IMR-90 (cell line): ENCODE measurements at regions not wholly inside any gene's neighbourhood (a gene's known extent, or its start where the extent isn't known, plus 50 kb on each side); places are given as distances from the start of the nearest gene placed in this dataset.

ENCODE experiments used
- ATAC-seq: fragments of 200-7000 bp; cut with Tn5 transposase; 2 replicates; pipeline ENCODE4 v1.9.1; 2020; ENCODE audit warnings: low read depth, mild to moderate bottlenecking, moderate library complexity
- BruUV-seq: library from RNA; stranded (reverse); fragments of 400-500 nt; replicated peaks from 2 replicates; lab custom pipeline; 2021; lab: Mats Ljungman, UMichigan
- CTCF ChIA-PET: fragments of 300-600 bp; formaldehyde crosslinking; extraction: SDS; loops from one replicate; lab custom pipeline; 2021; ENCODE audit warnings: antibody characterized with exemption; lab: Yijun Ruan, JAX
- POLR2A ChIA-PET: fragments of 300-600 bp; sonication (Branson Sonifier 250); formaldehyde crosslinking; loops from one replicate; lab custom pipeline; 2022; ENCODE audit warnings: antibody characterized with exemption; ENCODE audit not compliant: unreplicated experiment; lab: Charles Lee
- DNase-seq: peaks from one replicate; pipeline ENCODE4 v3.0.0; 2013
- H2AFZ ChIP-seq: replicated peaks from 2 replicates; pipeline ENCODE3; 2013; ENCODE audit warnings: low read length, mild to moderate bottlenecking; ENCODE audit not compliant: poor library complexity
- H2AK5ac ChIP-seq: 2 replicates; pipeline ENCODE4 v1.6.1; 2013; ENCODE audit warnings: low read depth, low read length, inconsistent platforms
- H2AK9ac ChIP-seq: replicated peaks from 2 replicates; pipeline ENCODE3; 2013; ENCODE audit warnings: mild to moderate bottlenecking, low read depth, low read length, moderate library complexity; ENCODE audit not compliant: poor library complexity
- H2BK120ac ChIP-seq: 2 replicates; pipeline ENCODE4 v1.6.1; 2013; ENCODE audit warnings: low read depth, low read length, inconsistent platforms
- H2BK15ac ChIP-seq: 3 replicates; pipeline ENCODE4 v1.6.1; 2013; ENCODE audit warnings: low read depth, low read length, inconsistent platforms
- H2BK20ac ChIP-seq: 2 replicates; pipeline ENCODE4 v1.6.1; 2013; ENCODE audit warnings: low read depth, mild to moderate bottlenecking, inconsistent platforms, low read length, moderate library complexity
- H2BK5ac ChIP-seq: 2 replicates; pipeline ENCODE4 v1.6.1; 2013; ENCODE audit warnings: mild to moderate bottlenecking, low read depth, low read length, inconsistent platforms; ENCODE audit not compliant: poor library complexity, severe bottlenecking
- H3K14ac ChIP-seq: replicated peaks from 2 replicates; pipeline ENCODE4 v1.6.1; 2013; ENCODE audit warnings: low read depth, low read length, inconsistent platforms
- H3K18ac ChIP-seq: 2 replicates; pipeline ENCODE4 v1.6.1; 2013; ENCODE audit warnings: low read depth, low read length, control low read depth
- H3K23ac ChIP-seq: 2 replicates; pipeline ENCODE4 v1.6.1; 2013; ENCODE audit warnings: low read depth, low read length, inconsistent platforms
- H3K27ac ChIP-seq: 2 replicates; pipeline ENCODE4 v1.5.1; 2013; ENCODE audit warnings: mild to moderate bottlenecking, control low read depth, low read length; ENCODE audit not compliant: insufficient read depth
- H3K27me3 ChIP-seq: 2 replicates; pipeline ENCODE4 v1.6.1; 2013; ENCODE audit warnings: low read length; ENCODE audit not compliant: control insufficient read depth, insufficient read depth
- H3K36me3 ChIP-seq: 2 replicates; pipeline ENCODE4 v1.6.1; 2013; ENCODE audit warnings: low read length, mixed read lengths; ENCODE audit not compliant: control insufficient read depth, insufficient read depth
- H3K4ac ChIP-seq: 2 replicates; pipeline ENCODE4 v1.6.1; 2013; ENCODE audit warnings: low read depth, low read length, inconsistent platforms
- H3K4me1 ChIP-seq: 2 replicates; pipeline ENCODE4 v1.6.1; 2013; ENCODE audit warnings: low read length, mixed read lengths; ENCODE audit not compliant: control insufficient read depth, insufficient read depth
- H3K4me2 ChIP-seq: 2 replicates; pipeline ENCODE4 v1.6.1; 2013; ENCODE audit warnings: low read depth, mild to moderate bottlenecking, control low read depth, low read length, moderate library complexity
- H3K4me3 ChIP-seq: 2 replicates; pipeline ENCODE4 v1.5.1; 2013; ENCODE audit warnings: low read depth, mild to moderate bottlenecking, control low read depth, low read length, moderate library complexity; ENCODE audit not compliant: insufficient read depth
- H3K56ac ChIP-seq: 2 replicates; pipeline ENCODE4 v1.6.1; 2013; ENCODE audit warnings: low read length, inconsistent platforms; ENCODE audit not compliant: insufficient read depth; ENCODE audit errors: extremely low read depth
- H3K79me1 ChIP-seq, 2 experiments: 2 replicates each; pipeline ENCODE4 v1.6.1; 2013; ENCODE audit warnings: low read length in 2 of 2, inconsistent platforms in 1 of 2, low read depth in 1 of 2
- H3K9ac ChIP-seq: 2 replicates; pipeline ENCODE4 v1.6.1; 2013; ENCODE audit warnings: low read depth, low read length, control low read depth
- H3K9me1 ChIP-seq: 2 replicates; pipeline ENCODE4 v1.6.1; 2013; ENCODE audit warnings: low read length, inconsistent platforms; ENCODE audit not compliant: insufficient read depth
- H3K9me3 ChIP-seq: 2 replicates; pipeline ENCODE4 v1.6.1; 2013; ENCODE audit warnings: low read length; ENCODE audit not compliant: control insufficient read depth, insufficient read depth
- H4K20me1 ChIP-seq: 2 replicates; pipeline ENCODE4 v1.6.1; 2013; ENCODE audit warnings: low read length, inconsistent platforms; ENCODE audit not compliant: insufficient read depth
- H4K5ac ChIP-seq: 2 replicates; pipeline ENCODE4 v1.6.1; 2013; ENCODE audit warnings: mild to moderate bottlenecking, low read depth, low read length, control low read depth
- H4K8ac ChIP-seq, 2 experiments: 2 replicates each; pipeline ENCODE4 v1.6.1; 2013; ENCODE audit warnings: low read depth in 2 of 2, low read length in 2 of 2, control low read depth in 1 of 2, inconsistent platforms in 1 of 2
- H4K91ac ChIP-seq: 2 replicates; pipeline ENCODE4 v1.6.1; 2013; ENCODE audit warnings: low read depth, low read length, inconsistent platforms; ENCODE audit not compliant: insufficient read depth
- BHLHE40 ChIP-seq: fragments of 150-350 bp; IDR thresholded peaks from 2 replicates; pipeline ENCODE4 v1.6.1; 2016; ENCODE audit warnings: mild to moderate bottlenecking, low read depth, low read length
- CEBPB ChIP-seq: IDR thresholded peaks from 2 replicates; pipeline ENCODE4 v1.6.1; 2012; ENCODE audit warnings: low read depth, low read length, improper control_type of control experiment
- CHD1 ChIP-seq: IDR thresholded peaks from 2 replicates; pipeline ENCODE4 v1.6.1; 2012; ENCODE audit warnings: low read depth, low read length, improper control_type of control experiment
- FOS ChIP-seq: fragments of 150-350 bp; IDR thresholded peaks from 2 replicates; pipeline ENCODE4 v1.6.1; 2016; ENCODE audit warnings: low read depth, low read length
- MAFK ChIP-seq: IDR thresholded peaks from 2 replicates; pipeline ENCODE4 v1.6.1; 2012; ENCODE audit warnings: low read depth, low read length, improper control_type of control experiment
- MAZ ChIP-seq: IDR thresholded peaks from 2 replicates; pipeline ENCODE4 v1.6.1; 2012; ENCODE audit warnings: low read depth, mild to moderate bottlenecking, low read length, improper control_type of control experiment, moderate library complexity, borderline replicate concordance
- MXI1 ChIP-seq: IDR thresholded peaks from 2 replicates; pipeline ENCODE4 v1.6.1; 2012; ENCODE audit warnings: low read depth, mild to moderate bottlenecking, low read length, moderate library complexity, borderline replicate concordance
- NFE2L2 ChIP-seq: fragments of 150-350 bp; IDR thresholded peaks from 2 replicates; pipeline ENCODE4 v1.6.1; 2016; ENCODE audit warnings: low read depth, mild to moderate bottlenecking, low read length
- POLR2A ChIP-seq: IDR thresholded peaks from 2 replicates; pipeline ENCODE4 v1.6.1; 2012; ENCODE audit warnings: mild to moderate bottlenecking, low read depth, low read length
- RAD21 ChIP-seq: IDR thresholded peaks from 2 replicates; pipeline ENCODE4 v1.6.1; 2012; ENCODE audit warnings: low read length, improper control_type of control experiment
- RCOR1 ChIP-seq: IDR thresholded peaks from 2 replicates; pipeline ENCODE4 v1.6.1; 2012; ENCODE audit warnings: mild to moderate bottlenecking, low read length, improper control_type of control experiment; ENCODE audit not compliant: insufficient replicate concordance
- RFX5 ChIP-seq: IDR thresholded peaks from 2 replicates; pipeline ENCODE4 v1.8.0; 2012; ENCODE audit warnings: low read depth, mild to moderate bottlenecking, low read length, moderate library complexity
- SMC3 ChIP-seq: fragments of 150-350 bp; IDR thresholded peaks from 2 replicates; pipeline ENCODE4 v1.6.1; 2016; ENCODE audit warnings: low read depth, mild to moderate bottlenecking, antibody characterized with exemption, low read length, moderate library complexity
- WGBS, 2 experiments: methylation state at CpG; one replicate each; pipeline versions ENCODE4 v1.1.5 to v1.1.7; 2013; ENCODE audit warnings: missing lambda C conversion rate in 2 of 2; ENCODE audit not compliant: insufficient read length in 1 of 2; ENCODE audit errors: extremely low coverage in 2 of 2; 5-methylcytosine and 5-hydroxymethylcytosine counted together
- dilution Hi-C: fragments of 300-500 bp; cut with HindIII; formaldehyde crosslinking; loops from one replicate; pipeline ENCODE4 v1.14.3; 2018; ENCODE audit warnings: low sequenced_read_pairs; ENCODE audit not compliant: unreplicated experiment
- in situ Hi-C: fragments of 300-500 bp; cut with MboI; formaldehyde crosslinking; loops from 3 replicates; pipeline ENCODE4 v1.14.3; 2019; ENCODE audit warnings: low sequenced_read_pairs, inconsistent platforms, mixed read lengths
- intact Hi-C: fragments of 100-400 bp; cut with micrococcal nuclease; formaldehyde crosslinking; loops from 2 replicates; pipeline ENCODE4 v1.10.0; 2022
- TF ChIP-seq, protein P1 (sequence below): conservative IDR thresholded peaks from 2 replicates; pipeline ENCODE4 v1.5.1; 2012; ENCODE audit warnings: mild to moderate bottlenecking, low read depth, low read length, improper control_type of control experiment
- TF ChIP-seq, protein P2 (sequence below): fragments of 150-350 bp; IDR thresholded peaks from 2 replicates; pipeline ENCODE4 v1.6.1; 2017; ENCODE audit warnings: mild to moderate bottlenecking, antibody characterized with exemption, low read length, low read depth
- TF ChIP-seq, protein P3 (sequence below): fragments of 150-350 bp; IDR thresholded peaks from 2 replicates; pipeline ENCODE4 v1.6.1; 2016; ENCODE audit warnings: low read depth, mild to moderate bottlenecking, low read length, moderate library complexity, borderline replicate concordance

DNA sequence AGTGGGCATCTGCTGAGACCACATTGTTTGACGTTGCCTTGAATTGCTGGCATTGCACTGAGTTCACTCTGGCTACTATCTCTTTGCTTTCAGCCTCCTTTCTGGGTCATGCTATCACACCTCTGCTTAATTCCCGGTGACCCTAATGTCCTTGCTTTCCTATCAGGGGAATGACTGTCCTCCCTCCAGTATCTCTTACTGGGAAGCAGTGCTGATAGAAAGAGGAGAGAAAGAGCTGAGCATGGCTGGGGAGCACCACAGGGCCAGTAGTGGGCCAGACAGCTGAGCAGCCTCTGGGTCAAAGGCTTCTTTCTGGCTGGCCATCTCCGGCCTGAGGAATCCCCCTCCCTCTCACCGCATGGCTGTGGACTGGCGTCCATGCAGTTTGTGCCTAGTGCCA lies 428.7 kb downstream of the INHBA start:
- Histone ChIP-seq H4K20me1 (no peaks in the 10 kb centered on the region), H3K4ac (no peak overlapping the region), H3K79me1 (no peaks in the 10 kb centered on the region), H3K9me1 (no peaks in the 10 kb centered on the region), H3K14ac (no peak overlapping the region), H3K36me3 (no peaks in the 10 kb centered on the region), H4K8ac (no peak overlapping the region), H2BK20ac (no peak overlapping the region), H2AK9ac (no peak overlapping the region), H3K4me3 (no peak overlapping the region), H3K23ac (no peak overlapping the region), H3K9me3 (no peaks in the 10 kb centered on the region), H2AK5ac (no peak overlapping the region), H3K4me2 (no peak overlapping the region), H3K27me3 (no peaks in the 10 kb centered on the region), H2BK120ac (no peak overlapping the region), H2AFZ (no peak overlapping the region), H2BK15ac (no peak overlapping the region), H3K56ac (no peak overlapping the region), H2BK5ac (no peak overlapping the region), H3K9ac (no peak overlapping the region), H4K91ac (no peak overlapping the region), H4K5ac (no peak overlapping the region), H3K27ac (no peak overlapping the region), H3K4me1 (no peaks in the 10 kb centered on the region), H3K18ac (no peak overlapping the region)
- in situ Hi-C loops (no loop called here), intact Hi-C loops (no loop called here), dilution Hi-C loops (no loop called here)
- CTCF ChIA-PET: no interaction called here
- TF ChIP-seq, protein P1, sequence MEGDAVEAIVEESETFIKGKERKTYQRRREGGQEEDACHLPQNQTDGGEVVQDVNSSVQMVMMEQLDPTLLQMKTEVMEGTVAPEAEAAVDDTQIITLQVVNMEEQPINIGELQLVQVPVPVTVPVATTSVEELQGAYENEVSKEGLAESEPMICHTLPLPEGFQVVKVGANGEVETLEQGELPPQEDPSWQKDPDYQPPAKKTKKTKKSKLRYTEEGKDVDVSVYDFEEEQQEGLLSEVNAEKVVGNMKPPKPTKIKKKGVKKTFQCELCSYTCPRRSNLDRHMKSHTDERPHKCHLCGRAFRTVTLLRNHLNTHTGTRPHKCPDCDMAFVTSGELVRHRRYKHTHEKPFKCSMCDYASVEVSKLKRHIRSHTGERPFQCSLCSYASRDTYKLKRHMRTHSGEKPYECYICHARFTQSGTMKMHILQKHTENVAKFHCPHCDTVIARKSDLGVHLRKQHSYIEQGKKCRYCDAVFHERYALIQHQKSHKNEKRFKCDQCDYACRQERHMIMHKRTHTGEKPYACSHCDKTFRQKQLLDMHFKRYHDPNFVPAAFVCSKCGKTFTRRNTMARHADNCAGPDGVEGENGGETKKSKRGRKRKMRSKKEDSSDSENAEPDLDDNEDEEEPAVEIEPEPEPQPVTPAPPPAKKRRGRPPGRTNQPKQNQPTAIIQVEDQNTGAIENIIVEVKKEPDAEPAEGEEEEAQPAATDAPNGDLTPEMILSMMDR: no peak
- no peak for TF ChIP-seq FOS
- no peak for TF ChIP-seq NFE2L2
- no peak for TF ChIP-seq POLR2A
- no peak for TF ChIP-seq RFX5
- no peak for TF ChIP-seq CEBPB
- TF ChIP-seq, protein P2, sequence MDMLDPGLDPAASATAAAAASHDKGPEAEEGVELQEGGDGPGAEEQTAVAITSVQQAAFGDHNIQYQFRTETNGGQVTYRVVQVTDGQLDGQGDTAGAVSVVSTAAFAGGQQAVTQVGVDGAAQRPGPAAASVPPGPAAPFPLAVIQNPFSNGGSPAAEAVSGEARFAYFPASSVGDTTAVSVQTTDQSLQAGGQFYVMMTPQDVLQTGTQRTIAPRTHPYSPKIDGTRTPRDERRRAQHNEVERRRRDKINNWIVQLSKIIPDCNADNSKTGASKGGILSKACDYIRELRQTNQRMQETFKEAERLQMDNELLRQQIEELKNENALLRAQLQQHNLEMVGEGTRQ: no peak
- no peak for TF ChIP-seq BHLHE40
- TF ChIP-seq CHD1: no peak
- TF ChIP-seq MAFK: no peak
- no peak for TF ChIP-seq RAD21
- no peak for TF ChIP-seq RCOR1
- TF ChIP-seq, protein P3, sequence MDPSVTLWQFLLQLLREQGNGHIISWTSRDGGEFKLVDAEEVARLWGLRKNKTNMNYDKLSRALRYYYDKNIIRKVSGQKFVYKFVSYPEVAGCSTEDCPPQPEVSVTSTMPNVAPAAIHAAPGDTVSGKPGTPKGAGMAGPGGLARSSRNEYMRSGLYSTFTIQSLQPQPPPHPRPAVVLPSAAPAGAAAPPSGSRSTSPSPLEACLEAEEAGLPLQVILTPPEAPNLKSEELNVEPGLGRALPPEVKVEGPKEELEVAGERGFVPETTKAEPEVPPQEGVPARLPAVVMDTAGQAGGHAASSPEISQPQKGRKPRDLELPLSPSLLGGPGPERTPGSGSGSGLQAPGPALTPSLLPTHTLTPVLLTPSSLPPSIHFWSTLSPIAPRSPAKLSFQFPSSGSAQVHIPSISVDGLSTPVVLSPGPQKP: no peak
- no peak for TF ChIP-seq SMC3
- no peak for TF ChIP-seq MXI1
- no peak for TF ChIP-seq MAZ
- BruUV-seq: no TSS peak
- 60% methylated on average over 1 of the region's 5 CpGs; no CpG with 5 or more reads in 1 of the 2 experiments for WGBS, 2 experiments
- no peak for ATAC-seq
- POLR2A ChIA-PET: no interaction called here
- DNase-seq: no peak
